ENCODE measurements at regions not wholly inside any gene's neighbourhood (a gene's known extent, or its start where the extent isn't known, plus 50 kb on each side); places are given as distances from the start of the nearest gene placed in this dataset.

DNA sequence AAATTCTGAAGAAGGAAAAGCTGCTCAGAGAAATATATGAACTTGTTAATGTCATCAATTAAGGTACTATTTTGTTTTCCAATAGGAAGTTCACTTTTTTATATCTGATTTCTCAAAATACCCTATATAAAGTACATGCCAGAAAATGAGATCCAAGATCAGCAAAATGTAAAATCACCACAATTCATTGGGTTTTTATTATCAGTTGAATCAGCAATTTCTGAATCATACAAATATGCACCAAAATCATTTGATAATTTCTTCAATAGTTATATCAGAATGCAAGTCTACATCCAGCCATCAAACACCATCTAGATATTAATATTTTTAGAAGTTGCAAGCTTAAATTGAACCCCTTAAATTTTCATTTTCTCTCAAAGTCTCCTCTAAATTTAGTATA lies 1293.4 kb upstream of the NCAM2 start:
- TF ChIP-seq, protein P1, sequence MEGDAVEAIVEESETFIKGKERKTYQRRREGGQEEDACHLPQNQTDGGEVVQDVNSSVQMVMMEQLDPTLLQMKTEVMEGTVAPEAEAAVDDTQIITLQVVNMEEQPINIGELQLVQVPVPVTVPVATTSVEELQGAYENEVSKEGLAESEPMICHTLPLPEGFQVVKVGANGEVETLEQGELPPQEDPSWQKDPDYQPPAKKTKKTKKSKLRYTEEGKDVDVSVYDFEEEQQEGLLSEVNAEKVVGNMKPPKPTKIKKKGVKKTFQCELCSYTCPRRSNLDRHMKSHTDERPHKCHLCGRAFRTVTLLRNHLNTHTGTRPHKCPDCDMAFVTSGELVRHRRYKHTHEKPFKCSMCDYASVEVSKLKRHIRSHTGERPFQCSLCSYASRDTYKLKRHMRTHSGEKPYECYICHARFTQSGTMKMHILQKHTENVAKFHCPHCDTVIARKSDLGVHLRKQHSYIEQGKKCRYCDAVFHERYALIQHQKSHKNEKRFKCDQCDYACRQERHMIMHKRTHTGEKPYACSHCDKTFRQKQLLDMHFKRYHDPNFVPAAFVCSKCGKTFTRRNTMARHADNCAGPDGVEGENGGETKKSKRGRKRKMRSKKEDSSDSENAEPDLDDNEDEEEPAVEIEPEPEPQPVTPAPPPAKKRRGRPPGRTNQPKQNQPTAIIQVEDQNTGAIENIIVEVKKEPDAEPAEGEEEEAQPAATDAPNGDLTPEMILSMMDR (IDR thresholded peaks at IDR 0.05): no peak
- TF ChIP-seq POLR2A (IDR thresholded peaks at IDR 0.05): no peak
